Breast epithelium (tissue), 4 donors: ENCODE measurements at regions not wholly inside any gene's neighbourhood (a gene's known extent, or its start where the extent isn't known, plus 50 kb on each side); places are given as distances from the start of the nearest gene placed in this dataset.

Experiments
- DNase-seq, 2 donors: peaks; one replicate each; pipeline ENCODE4 v3.0.0-alpha.2; 2019; ENCODE audit warnings: low spot score in 2 of 2
- H3K27ac ChIP-seq, 2 donors: fragments of 200-600 bp; sonication (generic) in 1 of 2; one replicate each; pipeline ENCODE4 v1.5.1; 2016 to 2019; ENCODE audit warnings: mild to moderate bottlenecking in 1 of 2
- H3K27me3 ChIP-seq, 2 donors: fragments of 200-600 bp; sonication (generic) in 1 of 2; one replicate each; pipeline versions ENCODE4 v1.5.1 to v1.6.0; 2017 to 2019; ENCODE audit warnings: control low read depth in 1 of 2, mild to moderate bottlenecking in 1 of 2
- H3K36me3 ChIP-seq: fragments of 200-600 bp; one replicate; pipeline ENCODE4 v1.5.1; 2019
- H3K4me1 ChIP-seq, 2 donors: fragments of 200-600 bp; sonication (generic); one replicate each; pipeline ENCODE4 v1.5.1; 2016 to 2019; ENCODE audit warnings: control low read depth in 1 of 2
- H3K4me3 ChIP-seq, 3 donors: fragments of 200-600 bp; sonication (generic); 1 replicate in 2 of 3; 2 replicates in 1 of 3; pipeline ENCODE4 v1.5.1; 2016 to 2019; ENCODE audit warnings: mild to moderate bottlenecking in 3 of 3, moderate library complexity in 2 of 3
- H3K9me3 ChIP-seq, 2 donors: fragments of 200-600 bp; sonication (generic) in 1 of 2; one replicate each; pipeline ENCODE4 v1.5.1; 2016 to 2019; ENCODE audit warnings: control low read depth in 1 of 2
- POLR2A ChIP-seq: fragments of 450-650 bp; IDR thresholded peaks from one replicate; pipeline ENCODE4 v1.6.1; 2016; ENCODE audit warnings: antibody characterized with exemption, mild to moderate bottlenecking, moderate library complexity
- POLR2AphosphoS5 ChIP-seq, 3 donors: sonication (generic); formaldehyde crosslinking; IDR thresholded peaks; one replicate each; pipeline ENCODE4 v1.6.1; 2017; ENCODE audit warnings: antibody characterized with exemption in 3 of 3
- intact Hi-C: fragments of 100-400 bp; cut with DNase I; formaldehyde crosslinking; loops from one replicate; pipeline ENCODE4 v1.15.1; 2023; ENCODE audit warnings: low total_unique reads
- TF ChIP-seq, protein P1 (sequence below), 3 donors: fragments of 450-650 bp; IDR thresholded peaks; one replicate each; pipeline ENCODE4 v1.5.1; 2016 to 2017; ENCODE audit warnings: antibody characterized with exemption in 3 of 3, mild to moderate bottlenecking in 3 of 3, moderate library complexity in 3 of 3

DNA sequence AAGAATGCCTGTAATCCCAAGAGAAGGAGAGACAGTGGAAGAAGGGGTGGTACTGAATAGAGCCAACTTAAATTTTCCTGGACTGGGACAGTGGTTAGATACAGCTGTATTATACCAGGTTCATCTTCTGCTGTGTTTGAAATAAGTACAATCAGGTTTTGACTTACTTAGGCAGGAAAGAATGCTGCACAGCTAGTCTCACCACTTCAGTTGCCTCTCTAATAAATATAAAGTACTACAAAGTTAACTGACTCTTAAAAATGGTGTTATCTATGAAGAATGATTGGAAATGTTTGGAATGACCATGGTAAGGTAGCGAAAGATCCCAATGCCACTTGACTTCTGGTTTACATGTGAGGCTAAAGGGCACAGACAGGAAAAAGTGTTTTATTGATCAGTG, 652.1 kb downstream of the NOVA1 start:
- intact Hi-C loops = no loop called here
- no peaks in the 10 kb centered on the region for H3K4me1 ChIP-seq
- H3K27ac ChIP-seq = no peak overlapping the region
- no peaks in the 10 kb centered on the region for H3K36me3 ChIP-seq
- no peak overlapping the region for H3K4me3 ChIP-seq
- H3K9me3 ChIP-seq = no peaks in the 10 kb centered on the region
- H3K27me3 ChIP-seq = no peaks in the 10 kb centered on the region
- TF ChIP-seq POLR2A (no peak), POLR2AphosphoS5 (IDR thresholded peaks at IDR 0.05) (no peak)
- TF ChIP-seq, protein P1, sequence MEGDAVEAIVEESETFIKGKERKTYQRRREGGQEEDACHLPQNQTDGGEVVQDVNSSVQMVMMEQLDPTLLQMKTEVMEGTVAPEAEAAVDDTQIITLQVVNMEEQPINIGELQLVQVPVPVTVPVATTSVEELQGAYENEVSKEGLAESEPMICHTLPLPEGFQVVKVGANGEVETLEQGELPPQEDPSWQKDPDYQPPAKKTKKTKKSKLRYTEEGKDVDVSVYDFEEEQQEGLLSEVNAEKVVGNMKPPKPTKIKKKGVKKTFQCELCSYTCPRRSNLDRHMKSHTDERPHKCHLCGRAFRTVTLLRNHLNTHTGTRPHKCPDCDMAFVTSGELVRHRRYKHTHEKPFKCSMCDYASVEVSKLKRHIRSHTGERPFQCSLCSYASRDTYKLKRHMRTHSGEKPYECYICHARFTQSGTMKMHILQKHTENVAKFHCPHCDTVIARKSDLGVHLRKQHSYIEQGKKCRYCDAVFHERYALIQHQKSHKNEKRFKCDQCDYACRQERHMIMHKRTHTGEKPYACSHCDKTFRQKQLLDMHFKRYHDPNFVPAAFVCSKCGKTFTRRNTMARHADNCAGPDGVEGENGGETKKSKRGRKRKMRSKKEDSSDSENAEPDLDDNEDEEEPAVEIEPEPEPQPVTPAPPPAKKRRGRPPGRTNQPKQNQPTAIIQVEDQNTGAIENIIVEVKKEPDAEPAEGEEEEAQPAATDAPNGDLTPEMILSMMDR (IDR thresholded peaks at IDR 0.05) = no peak
- no peak for DNase-seq

DNA sequence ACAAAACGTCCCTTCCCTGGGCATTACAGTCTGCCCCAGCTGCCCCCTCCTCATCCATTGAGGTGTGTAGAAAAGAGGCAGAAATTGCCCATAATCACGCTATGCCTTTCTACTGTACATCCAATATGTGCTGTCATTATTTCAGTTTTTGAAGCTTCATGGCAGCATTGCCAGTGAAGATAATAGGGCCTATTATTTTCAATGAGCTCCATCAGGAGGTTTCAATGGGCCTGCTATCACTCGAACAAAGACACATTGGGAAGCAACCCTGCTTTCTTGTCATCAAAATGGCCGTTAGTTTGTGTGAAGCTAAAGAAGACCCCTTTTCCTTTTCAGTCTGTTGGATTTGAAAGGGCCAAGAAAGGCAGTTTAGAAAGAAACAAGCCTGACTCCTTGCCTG, 653.8 kb downstream of the NOVA1 start:
- Histone ChIP-seq H3K27me3 (no peaks in the 10 kb centered on the region), H3K9me3 (no peaks in the 10 kb centered on the region), H3K4me3 (no peak overlapping the region), H3K27ac (no peak overlapping the region), H3K36me3 (no peaks in the 10 kb centered on the region), H3K4me1 (no peaks in the 10 kb centered on the region)
- TF ChIP-seq, protein P1 (IDR thresholded peaks at IDR 0.05) = no peak
- TF ChIP-seq POLR2A = no peak
- TF ChIP-seq POLR2AphosphoS5 (IDR thresholded peaks at IDR 0.05) = no peak
- intact Hi-C loops = no loop called here
- no peak for DNase-seq

DNA sequence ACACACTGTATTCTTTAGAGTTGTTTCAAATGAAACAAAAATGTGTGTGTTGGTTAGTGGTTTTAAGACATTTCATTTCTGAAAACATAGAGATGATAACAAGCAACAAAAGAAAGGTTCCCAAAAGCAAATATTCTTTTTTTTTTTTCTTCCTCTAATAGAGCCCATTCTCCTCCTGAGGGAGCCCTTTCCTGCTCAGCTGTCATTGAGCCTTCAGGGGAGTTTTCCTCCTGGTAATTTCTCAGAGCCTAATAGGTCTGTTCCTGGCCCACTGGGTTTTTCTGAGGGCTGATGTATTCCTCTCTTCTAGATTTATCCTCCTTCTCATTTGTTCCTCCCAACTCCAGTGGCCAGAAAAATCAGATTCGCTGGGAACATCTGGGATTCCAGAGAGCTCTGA, 654.5 kb downstream of the NOVA1 start:
- Histone ChIP-seq H3K36me3 (no peaks in the 10 kb centered on the region), H3K4me1 (no peaks in the 10 kb centered on the region), H3K27me3 (no peaks in the 10 kb centered on the region), H3K9me3 (no peaks in the 10 kb centered on the region), H3K4me3 (no peak overlapping the region), H3K27ac (no peak overlapping the region)
- TF ChIP-seq POLR2A (no peak), POLR2AphosphoS5 (IDR thresholded peaks at IDR 0.05) (no peak)
- TF ChIP-seq, protein P1 (IDR thresholded peaks at IDR 0.05) = no peak
- intact Hi-C loops = no loop called here
- no peak for DNase-seq

GRCh38 chr14:25942090-25942489, 655.7 kb downstream of the NOVA1 start:
- H3K27me3 ChIP-seq = no peaks in the 10 kb centered on the region
- no peaks in the 10 kb centered on the region for H3K4me1 ChIP-seq
- intact Hi-C loops = no loop called here
- no peaks in the 10 kb centered on the region for H3K36me3 ChIP-seq
- no peak overlapping the region for H3K27ac ChIP-seq
- no peak for TF ChIP-seq POLR2A
- TF ChIP-seq, protein P1 (IDR thresholded peaks at IDR 0.05) = no peak
- no peak for TF ChIP-seq POLR2AphosphoS5 (IDR thresholded peaks at IDR 0.05)
- H3K9me3 ChIP-seq = no peaks in the 10 kb centered on the region
- DNase-seq = no peak
- H3K4me3 ChIP-seq = no peak overlapping the region

DNA sequence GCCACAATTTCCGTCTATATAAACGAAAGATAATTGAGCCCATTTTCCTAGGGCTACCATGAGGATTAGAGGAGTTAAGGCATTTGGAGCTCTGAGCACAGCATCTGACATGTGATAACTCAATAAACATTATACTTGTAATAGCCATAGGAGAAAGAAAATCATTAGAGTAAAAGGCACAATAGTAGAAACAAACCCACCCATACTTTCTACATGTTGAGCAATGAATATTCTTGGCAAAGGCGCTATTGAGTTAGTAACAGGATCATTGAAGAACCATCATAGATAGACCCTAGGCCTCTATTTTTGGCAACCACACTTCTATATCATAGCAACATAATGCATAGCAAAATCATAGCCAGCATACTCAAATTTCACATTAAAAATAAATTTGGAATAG, 664.1 kb downstream of the NOVA1 start:
- intact Hi-C loops = no loop called here
- no peak overlapping the region for H3K4me3 ChIP-seq
- no peaks in the 10 kb centered on the region for H3K4me1 ChIP-seq
- no peak for DNase-seq
- TF ChIP-seq POLR2A (no peak), POLR2AphosphoS5 (IDR thresholded peaks at IDR 0.05) (no peak)
- TF ChIP-seq, protein P1 (IDR thresholded peaks at IDR 0.05) = no peak
- no peaks in the 10 kb centered on the region for H3K36me3 ChIP-seq
- H3K27me3 ChIP-seq = no peaks in the 10 kb centered on the region
- no peak overlapping the region for H3K27ac ChIP-seq
- H3K9me3 ChIP-seq = no peaks in the 10 kb centered on the region
